ENCODE measurements at regions not wholly inside any gene's neighbourhood (a gene's known extent, or its start where the extent isn't known, plus 50 kb on each side); places are given as distances from the start of the nearest gene placed in this dataset.

DNA sequence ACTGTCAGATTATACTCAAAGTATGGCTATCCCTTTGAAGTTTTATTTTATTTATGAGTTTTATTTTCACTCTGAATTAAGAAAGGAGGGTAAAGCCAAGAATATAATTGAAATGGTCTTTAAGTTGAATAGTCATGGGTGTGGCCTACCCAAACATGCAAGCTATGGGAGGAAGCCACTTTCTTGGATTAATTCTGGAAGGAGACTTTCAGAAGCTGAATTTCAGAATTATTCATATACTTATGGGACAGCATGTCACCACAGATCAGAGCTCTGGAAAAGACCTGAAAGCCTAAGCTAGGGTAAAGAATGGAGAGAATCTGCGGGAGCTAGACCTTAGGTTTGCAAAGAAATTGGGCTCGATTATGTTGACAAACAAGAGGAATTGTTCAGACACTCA is 242.4 kb upstream of the FKBP1C start (continued):
- TF ChIP-seq, protein P1, sequence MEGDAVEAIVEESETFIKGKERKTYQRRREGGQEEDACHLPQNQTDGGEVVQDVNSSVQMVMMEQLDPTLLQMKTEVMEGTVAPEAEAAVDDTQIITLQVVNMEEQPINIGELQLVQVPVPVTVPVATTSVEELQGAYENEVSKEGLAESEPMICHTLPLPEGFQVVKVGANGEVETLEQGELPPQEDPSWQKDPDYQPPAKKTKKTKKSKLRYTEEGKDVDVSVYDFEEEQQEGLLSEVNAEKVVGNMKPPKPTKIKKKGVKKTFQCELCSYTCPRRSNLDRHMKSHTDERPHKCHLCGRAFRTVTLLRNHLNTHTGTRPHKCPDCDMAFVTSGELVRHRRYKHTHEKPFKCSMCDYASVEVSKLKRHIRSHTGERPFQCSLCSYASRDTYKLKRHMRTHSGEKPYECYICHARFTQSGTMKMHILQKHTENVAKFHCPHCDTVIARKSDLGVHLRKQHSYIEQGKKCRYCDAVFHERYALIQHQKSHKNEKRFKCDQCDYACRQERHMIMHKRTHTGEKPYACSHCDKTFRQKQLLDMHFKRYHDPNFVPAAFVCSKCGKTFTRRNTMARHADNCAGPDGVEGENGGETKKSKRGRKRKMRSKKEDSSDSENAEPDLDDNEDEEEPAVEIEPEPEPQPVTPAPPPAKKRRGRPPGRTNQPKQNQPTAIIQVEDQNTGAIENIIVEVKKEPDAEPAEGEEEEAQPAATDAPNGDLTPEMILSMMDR (IDR thresholded peaks at IDR 0.05), result no peak
- no peak for TF ChIP-seq RXRA (IDR thresholded peaks at IDR 0.05; ENCODE audit: borderline replicate concordance, low read depth)
- TF ChIP-seq, protein P2, sequence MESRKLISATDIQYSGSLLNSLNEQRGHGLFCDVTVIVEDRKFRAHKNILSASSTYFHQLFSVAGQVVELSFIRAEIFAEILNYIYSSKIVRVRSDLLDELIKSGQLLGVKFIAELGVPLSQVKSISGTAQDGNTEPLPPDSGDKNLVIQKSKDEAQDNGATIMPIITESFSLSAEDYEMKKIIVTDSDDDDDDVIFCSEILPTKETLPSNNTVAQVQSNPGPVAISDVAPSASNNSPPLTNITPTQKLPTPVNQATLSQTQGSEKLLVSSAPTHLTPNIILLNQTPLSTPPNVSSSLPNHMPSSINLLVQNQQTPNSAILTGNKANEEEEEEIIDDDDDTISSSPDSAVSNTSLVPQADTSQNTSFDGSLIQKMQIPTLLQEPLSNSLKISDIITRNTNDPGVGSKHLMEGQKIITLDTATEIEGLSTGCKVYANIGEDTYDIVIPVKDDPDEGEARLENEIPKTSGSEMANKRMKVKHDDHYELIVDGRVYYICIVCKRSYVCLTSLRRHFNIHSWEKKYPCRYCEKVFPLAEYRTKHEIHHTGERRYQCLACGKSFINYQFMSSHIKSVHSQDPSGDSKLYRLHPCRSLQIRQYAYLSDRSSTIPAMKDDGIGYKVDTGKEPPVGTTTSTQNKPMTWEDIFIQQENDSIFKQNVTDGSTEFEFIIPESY (IDR thresholded peaks at IDR 0.05; ENCODE audit: borderline replicate concordance, low read depth), result no peak
- TF ChIP-seq SIN3A (IDR thresholded peaks at IDR 0.05; ENCODE audit: borderline replicate concordance, low read depth, low read length), result no peak

DNA sequence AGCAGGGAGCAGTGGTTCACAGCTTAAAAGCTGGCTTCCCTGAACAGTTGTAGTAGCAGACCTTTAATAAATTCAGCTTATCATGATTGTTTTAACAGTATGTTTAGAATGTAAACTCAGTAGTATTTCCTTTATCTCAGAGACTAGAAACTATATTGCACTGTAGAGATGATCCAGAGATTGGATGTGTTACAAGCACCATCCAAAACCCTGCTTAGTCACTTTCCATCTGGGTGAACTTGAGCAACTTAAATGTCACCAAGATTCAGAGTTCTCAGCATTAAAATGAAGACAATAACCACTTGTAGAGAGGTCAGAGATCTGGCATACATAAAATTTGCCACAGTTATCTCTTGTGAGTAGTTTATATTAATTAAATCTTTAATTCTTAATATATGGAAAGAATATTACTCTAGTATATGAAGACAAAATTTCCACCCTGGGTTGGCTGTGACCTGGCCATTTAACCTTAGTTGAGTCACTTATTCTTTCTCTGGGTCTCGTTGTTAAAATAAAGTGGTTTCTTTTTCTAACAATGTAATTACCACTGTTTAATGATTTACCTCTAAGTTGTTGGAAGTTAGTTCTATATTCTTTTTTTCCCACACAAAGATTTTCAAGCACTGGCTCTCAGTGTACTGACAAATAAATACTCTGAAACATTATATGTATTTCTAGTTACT is 239.2 kb upstream of the FKBP1C start:
- no peaks in the 10 kb centered on the region for H3K4me1 ChIP-seq (ENCODE audit: control insufficient read depth in 1 of 2, insufficient read depth in 2 of 2, low read depth in 1 of 2, low read length in 1 of 2)
- H3K27me3 ChIP-seq (ENCODE audit: insufficient read depth), result no peaks in the 10 kb centered on the region
- ChIA-PET CTCF (no interaction called here), POLR2A (no interaction called here)
- H2AFZ ChIP-seq (ENCODE audit: low read depth), result no peak overlapping the region
- no peaks in the 10 kb centered on the region for H4K20me1 ChIP-seq (ENCODE audit: insufficient read depth)
- H3K9me3 ChIP-seq, result no peaks in the 10 kb centered on the region
- no peak overlapping the region for H3K9ac ChIP-seq
- H3K36me3 ChIP-seq (replicated peaks in 1 of 2; ENCODE audit: control insufficient read depth in 1 of 2, insufficient read depth in 2 of 2, low read length in 1 of 2), result no peaks in the 10 kb centered on the region
- H3K9me2 ChIP-seq, result no peaks in the 10 kb centered on the region
- 0% methylated on average over 1 of the region's 1 CpG for WGBS (ENCODE audit: low lambda C conversion rate)
- no peak overlapping the region for H3K27ac ChIP-seq (ENCODE audit: low read depth in 2 of 2, low read length in 1 of 2)
- H3F3A ChIP-seq (replicated peaks; ENCODE audit: insufficient read depth), result no peaks in the 10 kb centered on the region
- DNase-seq, result no peak
- H3K79me2 ChIP-seq (ENCODE audit: insufficient read depth), result no peaks in the 10 kb centered on the region
- H3K4me3 ChIP-seq (ENCODE audit: low read depth in 2 of 2, low read length in 1 of 2), result no peak overlapping the region
- H3K4me2 ChIP-seq, result no peak overlapping the region
- TF ChIP-seq, protein P1 (IDR thresholded peaks at IDR 0.05), result no peak
- TF ChIP-seq, protein P3, sequence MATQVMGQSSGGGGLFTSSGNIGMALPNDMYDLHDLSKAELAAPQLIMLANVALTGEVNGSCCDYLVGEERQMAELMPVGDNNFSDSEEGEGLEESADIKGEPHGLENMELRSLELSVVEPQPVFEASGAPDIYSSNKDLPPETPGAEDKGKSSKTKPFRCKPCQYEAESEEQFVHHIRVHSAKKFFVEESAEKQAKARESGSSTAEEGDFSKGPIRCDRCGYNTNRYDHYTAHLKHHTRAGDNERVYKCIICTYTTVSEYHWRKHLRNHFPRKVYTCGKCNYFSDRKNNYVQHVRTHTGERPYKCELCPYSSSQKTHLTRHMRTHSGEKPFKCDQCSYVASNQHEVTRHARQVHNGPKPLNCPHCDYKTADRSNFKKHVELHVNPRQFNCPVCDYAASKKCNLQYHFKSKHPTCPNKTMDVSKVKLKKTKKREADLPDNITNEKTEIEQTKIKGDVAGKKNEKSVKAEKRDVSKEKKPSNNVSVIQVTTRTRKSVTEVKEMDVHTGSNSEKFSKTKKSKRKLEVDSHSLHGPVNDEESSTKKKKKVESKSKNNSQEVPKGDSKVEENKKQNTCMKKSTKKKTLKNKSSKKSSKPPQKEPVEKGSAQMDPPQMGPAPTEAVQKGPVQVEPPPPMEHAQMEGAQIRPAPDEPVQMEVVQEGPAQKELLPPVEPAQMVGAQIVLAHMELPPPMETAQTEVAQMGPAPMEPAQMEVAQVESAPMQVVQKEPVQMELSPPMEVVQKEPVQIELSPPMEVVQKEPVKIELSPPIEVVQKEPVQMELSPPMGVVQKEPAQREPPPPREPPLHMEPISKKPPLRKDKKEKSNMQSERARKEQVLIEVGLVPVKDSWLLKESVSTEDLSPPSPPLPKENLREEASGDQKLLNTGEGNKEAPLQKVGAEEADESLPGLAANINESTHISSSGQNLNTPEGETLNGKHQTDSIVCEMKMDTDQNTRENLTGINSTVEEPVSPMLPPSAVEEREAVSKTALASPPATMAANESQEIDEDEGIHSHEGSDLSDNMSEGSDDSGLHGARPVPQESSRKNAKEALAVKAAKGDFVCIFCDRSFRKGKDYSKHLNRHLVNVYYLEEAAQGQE (IDR thresholded peaks at IDR 0.05; ENCODE audit: low read depth, low read length), result no peak
- TF ChIP-seq GATA2 (CRISPR knock-in tag; IDR thresholded peaks at IDR 0.05) (no peak), JUND (IDR thresholded peaks at IDR 0.05) (no peak), NFIC (IDR thresholded peaks at IDR 0.05; ENCODE audit: borderline replicate concordance) (no peak), MXI1 (IDR thresholded peaks at IDR 0.05; ENCODE audit: low read depth, low read length) (no peak), CHD2 (IDR thresholded peaks at IDR 0.05; ENCODE audit: low read length, partially characterized antibody) (no peak), POLR2AphosphoS5 (IDR thresholded peaks at IDR 0.05; ENCODE audit: low read depth, low read length) (no peak), YY1 (IDR thresholded peaks at IDR 0.05; ENCODE audit: low read depth) (no peak), MEF2A (IDR thresholded peaks at IDR 0.05; ENCODE audit: borderline replicate concordance, low read depth) (no peak), RXRA (IDR thresholded peaks at IDR 0.05; ENCODE audit: borderline replicate concordance, low read depth) (no peak), RAD21 (IDR thresholded peaks at IDR 0.05; ENCODE audit: low read length) (no peak)
- TF ChIP-seq, protein P2 (IDR thresholded peaks at IDR 0.05; ENCODE audit: borderline replicate concordance, low read depth), result no peak
- TF ChIP-seq, protein P4, sequence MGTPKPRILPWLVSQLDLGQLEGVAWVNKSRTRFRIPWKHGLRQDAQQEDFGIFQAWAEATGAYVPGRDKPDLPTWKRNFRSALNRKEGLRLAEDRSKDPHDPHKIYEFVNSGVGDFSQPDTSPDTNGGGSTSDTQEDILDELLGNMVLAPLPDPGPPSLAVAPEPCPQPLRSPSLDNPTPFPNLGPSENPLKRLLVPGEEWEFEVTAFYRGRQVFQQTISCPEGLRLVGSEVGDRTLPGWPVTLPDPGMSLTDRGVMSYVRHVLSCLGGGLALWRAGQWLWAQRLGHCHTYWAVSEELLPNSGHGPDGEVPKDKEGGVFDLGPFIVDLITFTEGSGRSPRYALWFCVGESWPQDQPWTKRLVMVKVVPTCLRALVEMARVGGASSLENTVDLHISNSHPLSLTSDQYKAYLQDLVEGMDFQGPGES (IDR thresholded peaks at IDR 0.05; ENCODE audit: low read depth, low read length), result no peak
- TF ChIP-seq, protein P5, sequence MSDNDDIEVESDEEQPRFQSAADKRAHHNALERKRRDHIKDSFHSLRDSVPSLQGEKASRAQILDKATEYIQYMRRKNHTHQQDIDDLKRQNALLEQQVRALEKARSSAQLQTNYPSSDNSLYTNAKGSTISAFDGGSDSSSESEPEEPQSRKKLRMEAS (IDR thresholded peaks at IDR 0.05; ENCODE audit: low read depth), result no peak

Measured in SK-N-SH (cell line).